Esophagus squamous epithelium (tissue), 5 donors: ENCODE measurements at regions not wholly inside any gene's neighbourhood (a gene's known extent, or its start where the extent isn't known, plus 50 kb on each side); places are given as distances from the start of the nearest gene placed in this dataset.

Source experiments
- DNase-seq: peaks from one replicate; lab custom pipeline; 2025; lab: John Stamatoyannopoulos, UW
- H3K27ac ChIP-seq, 4 donors: fragments of 200-600 bp; sonication (generic); one replicate each; pipeline ENCODE4 v1.5.1; 2016 to 2019; ENCODE audit warnings: mild to moderate bottlenecking in 1 of 4
- H3K27me3 ChIP-seq, 4 donors: fragments of 200-600 bp; sonication (generic); 1 replicate in 3 of 4; 2 replicates in 1 of 4; pipeline versions ENCODE4 v1.5.1 to v1.6.0; 2017 to 2021; ENCODE audit warnings: antibody characterized with exemption in 1 of 4
- H3K36me3 ChIP-seq, 3 donors: fragments of 200-600 bp; sonication (generic); one replicate each; pipeline ENCODE4 v1.5.1; 2016 to 2019
- H3K4me1 ChIP-seq, 3 donors: fragments of 200-600 bp; sonication (generic); one replicate each; pipeline ENCODE4 v1.5.1; 2017 to 2019
- H3K4me3 ChIP-seq, 4 donors: fragments of 200-600 bp; sonication (generic); 1 replicate in 3 of 4; 2 replicates in 1 of 4; pipeline ENCODE4 v1.5.1; 2016 to 2019; ENCODE audit warnings: mild to moderate bottlenecking in 2 of 4, moderate library complexity in 1 of 4
- H3K9me3 ChIP-seq, 3 donors: fragments of 200-600 bp; sonication (generic); one replicate each; pipeline ENCODE4 v1.5.1; 2016 to 2019
- POLR2A ChIP-seq, 4 donors: fragments of 450-650 bp; IDR thresholded peaks; one replicate each; pipeline ENCODE4 v1.6.1; 2017; ENCODE audit warnings: antibody characterized with exemption in 4 of 4, mild to moderate bottlenecking in 4 of 4, moderate library complexity in 3 of 4
- WGBS, 2 donors: methylation state at CpG; one replicate each; pipeline ENCODE4 v1.1.5; 2018; 5-methylcytosine and 5-hydroxymethylcytosine counted together
- intact Hi-C: fragments of 100-400 bp; cut with DNase I; formaldehyde crosslinking; loops from one replicate; pipeline ENCODE4 v1.15.0; 2022
- TF ChIP-seq, protein P1 (sequence below), 6 experiments: fragments of 450-650 bp in 4 of 6; fragments of 200-600 bp in 2 of 6; sonication (generic) in 2 of 6; IDR thresholded peaks; one replicate each; pipeline ENCODE4 v1.5.1; 2016 to 2019; ENCODE audit warnings: antibody characterized with exemption in 6 of 6, mild to moderate bottlenecking in 4 of 6, moderate library complexity in 4 of 6
- donor health status: DM: yes; HTN: yes; CAD: no.

DNA sequence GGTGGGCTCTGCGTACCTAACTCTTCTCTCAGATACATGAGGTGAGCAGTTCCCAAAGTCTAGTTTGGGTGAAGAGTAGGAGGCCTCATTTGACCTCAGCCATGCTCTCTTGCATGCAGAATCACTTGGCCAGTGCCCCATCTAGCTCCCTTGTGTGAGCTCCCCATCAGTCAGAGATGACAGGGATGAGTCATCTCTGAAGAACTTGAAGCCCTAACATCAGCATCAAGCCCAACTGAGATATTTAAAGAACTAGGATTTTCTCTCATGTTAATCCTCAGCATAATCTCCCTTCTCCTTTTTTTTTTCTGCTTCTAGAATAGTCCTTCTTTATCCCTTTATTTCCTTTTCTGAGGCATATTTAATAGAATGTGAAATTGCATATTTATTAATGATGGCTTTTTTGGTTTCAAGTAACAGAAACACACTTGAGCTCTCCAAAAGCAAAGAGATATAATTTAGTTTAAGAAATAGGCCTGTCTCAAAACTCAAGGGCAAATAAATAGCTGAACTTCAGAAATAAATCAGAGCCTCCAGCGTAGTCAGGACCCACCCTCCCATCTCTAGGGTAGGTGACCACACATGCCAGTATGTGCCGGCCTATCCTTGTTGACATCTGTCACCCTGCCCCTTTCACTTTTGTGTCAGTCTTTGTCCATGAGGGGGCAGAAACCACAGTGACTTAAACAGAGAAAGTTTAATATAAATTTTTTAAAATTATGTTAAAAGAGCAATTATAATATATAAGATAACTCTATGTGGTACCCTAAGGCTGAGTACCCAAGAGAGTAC lies 112.3 kb downstream of the TSEN15 start:
- WGBS, 2 donors = 61 to 85% methylated on average over 3 of the region's 3 CpGs
- DNase-seq = no peak
- intact Hi-C loops = no loop called here
- TF ChIP-seq, protein P1, sequence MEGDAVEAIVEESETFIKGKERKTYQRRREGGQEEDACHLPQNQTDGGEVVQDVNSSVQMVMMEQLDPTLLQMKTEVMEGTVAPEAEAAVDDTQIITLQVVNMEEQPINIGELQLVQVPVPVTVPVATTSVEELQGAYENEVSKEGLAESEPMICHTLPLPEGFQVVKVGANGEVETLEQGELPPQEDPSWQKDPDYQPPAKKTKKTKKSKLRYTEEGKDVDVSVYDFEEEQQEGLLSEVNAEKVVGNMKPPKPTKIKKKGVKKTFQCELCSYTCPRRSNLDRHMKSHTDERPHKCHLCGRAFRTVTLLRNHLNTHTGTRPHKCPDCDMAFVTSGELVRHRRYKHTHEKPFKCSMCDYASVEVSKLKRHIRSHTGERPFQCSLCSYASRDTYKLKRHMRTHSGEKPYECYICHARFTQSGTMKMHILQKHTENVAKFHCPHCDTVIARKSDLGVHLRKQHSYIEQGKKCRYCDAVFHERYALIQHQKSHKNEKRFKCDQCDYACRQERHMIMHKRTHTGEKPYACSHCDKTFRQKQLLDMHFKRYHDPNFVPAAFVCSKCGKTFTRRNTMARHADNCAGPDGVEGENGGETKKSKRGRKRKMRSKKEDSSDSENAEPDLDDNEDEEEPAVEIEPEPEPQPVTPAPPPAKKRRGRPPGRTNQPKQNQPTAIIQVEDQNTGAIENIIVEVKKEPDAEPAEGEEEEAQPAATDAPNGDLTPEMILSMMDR (IDR thresholded peaks at IDR 0.05) = no peak
- Histone ChIP-seq H3K4me3 (no peak overlapping the region), H3K9me3 (no peaks in the 10 kb centered on the region), H3K4me1 (peaks cover 0 to 7% (median 4%) of the 10 kb centered on the region in 3 donors), H3K36me3 (no peaks in the 10 kb centered on the region), H3K27me3 (no peaks in the 10 kb centered on the region), H3K27ac (peak overlapping the region in 1 of 4 donors; percentile 25)

DNA sequence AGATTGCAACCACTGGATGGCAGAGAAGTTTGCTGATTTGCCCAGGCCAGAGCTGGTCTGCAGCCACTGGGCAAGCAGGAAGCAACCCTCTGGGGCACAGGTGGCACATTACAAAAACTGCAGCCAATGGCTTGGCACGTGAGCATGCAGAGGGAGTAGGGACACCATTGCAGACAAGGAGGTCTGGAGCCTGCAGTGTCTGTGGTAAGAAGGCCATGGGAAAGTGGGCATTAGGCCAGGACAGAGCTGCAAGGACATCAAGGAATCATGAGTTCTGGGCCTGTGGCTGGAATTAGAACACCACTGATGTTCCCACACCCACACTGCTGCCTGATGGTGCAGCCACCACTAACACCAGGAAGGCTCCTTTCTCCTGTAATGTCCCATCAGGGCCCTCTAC lies 113.0 kb downstream of the TSEN15 start:
- Histone ChIP-seq H3K4me3 (no peak overlapping the region), H3K36me3 (no peaks in the 10 kb centered on the region), H3K4me1 (peaks cover 0 to 7% (median 4%) of the 10 kb centered on the region in 3 donors), H3K27ac (no peak overlapping the region), H3K27me3 (no peaks in the 10 kb centered on the region), H3K9me3 (no peaks in the 10 kb centered on the region)
- no peak for TF ChIP-seq POLR2A (IDR thresholded peaks at IDR 0.05)
- TF ChIP-seq, protein P1 (IDR thresholded peaks at IDR 0.05) = no peak
- DNase-seq = no peak
- WGBS, 2 donors = 85 to 100% methylated on average over 1 of the region's 1 CpG
- intact Hi-C loops = no loop called here

DNA sequence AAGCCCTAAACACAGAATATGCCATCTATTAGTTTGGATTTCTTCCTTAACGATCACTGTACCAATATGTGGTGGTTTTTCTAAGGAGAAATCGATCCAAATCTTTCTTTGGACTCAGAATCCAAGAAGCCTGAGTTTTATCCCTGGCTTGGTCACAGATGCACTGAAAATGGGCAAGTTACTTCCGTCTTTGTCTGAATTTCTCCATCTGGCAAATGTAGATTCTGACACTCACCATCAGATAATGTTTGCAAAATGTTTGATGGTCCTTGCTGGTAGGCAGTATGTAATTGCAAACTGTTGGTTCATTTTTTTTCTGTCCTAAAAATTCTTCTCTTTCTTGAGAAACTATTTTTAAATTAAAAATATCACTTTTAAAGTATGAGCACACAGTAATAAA lies 115.0 kb downstream of the TSEN15 start:
- Histone ChIP-seq H3K4me1 (peaks cover 0 to 7% (median 0%) of the 10 kb centered on the region in 3 donors), H3K4me3 (no peak overlapping the region), H3K27me3 (no peaks in the 10 kb centered on the region), H3K27ac (no peak overlapping the region), H3K9me3 (no peaks in the 10 kb centered on the region), H3K36me3 (no peaks in the 10 kb centered on the region)
- intact Hi-C loops = no loop called here
- DNase-seq = no peak
- TF ChIP-seq, protein P1 (IDR thresholded peaks at IDR 0.05) = no peak
- no peak for TF ChIP-seq POLR2A (IDR thresholded peaks at IDR 0.05)
- 85 to 87% methylated on average over 3 of the region's 3 CpGs for WGBS, 2 donors

DNA sequence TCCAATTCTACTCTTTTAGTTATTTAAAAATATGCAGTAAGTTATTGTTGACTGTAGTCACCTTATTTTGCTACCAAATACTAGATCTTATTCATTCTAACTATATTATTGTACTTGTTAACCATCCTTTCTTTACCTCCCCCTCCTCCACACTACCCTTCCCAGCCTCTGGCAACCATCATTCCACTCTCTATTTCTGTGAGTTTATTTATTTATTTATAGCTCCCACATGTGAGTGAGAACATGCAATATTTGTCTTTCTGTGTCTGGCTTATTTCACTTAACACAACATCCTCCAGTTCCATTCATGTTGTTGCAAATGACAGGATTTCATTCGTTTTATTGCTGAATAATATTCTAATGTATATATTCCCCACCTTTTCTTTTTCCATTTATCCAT lies 115.8 kb downstream of the TSEN15 start:
- 43 to 52% methylated on average over 1 of the region's 1 CpG for WGBS, 2 donors
- no peaks in the 10 kb centered on the region for H3K36me3 ChIP-seq

DNA sequence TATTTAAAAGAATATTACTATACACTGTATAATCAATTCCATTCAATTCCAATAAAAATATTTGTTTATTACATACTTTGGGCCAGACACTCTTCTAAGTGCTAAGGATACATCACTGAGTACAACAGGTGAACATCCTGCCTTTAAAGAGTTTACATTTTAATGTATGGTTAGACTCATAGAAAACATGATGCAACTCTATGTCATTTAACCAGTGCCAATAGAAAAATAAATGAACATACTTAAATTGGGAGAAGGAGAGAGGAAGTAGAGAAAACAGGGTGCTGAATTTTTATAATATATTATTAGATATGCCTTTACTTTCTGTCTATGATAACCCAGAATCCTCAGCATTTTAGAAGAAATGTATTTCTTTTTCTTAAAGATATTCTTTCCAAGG lies 119.2 kb downstream of the TSEN15 start:
- Histone ChIP-seq H3K27me3 (no peaks in the 10 kb centered on the region), H3K27ac (no peak overlapping the region), H3K9me3 (no peaks in the 10 kb centered on the region), H3K4me1 (no peaks in the 10 kb centered on the region), H3K4me3 (no peak overlapping the region), H3K36me3 (no peaks in the 10 kb centered on the region)
- TF ChIP-seq, protein P1 (IDR thresholded peaks at IDR 0.05) = no peak
- no peak for TF ChIP-seq POLR2A (IDR thresholded peaks at IDR 0.05)
- DNase-seq = no peak
- intact Hi-C loops = no loop called here

More for the DNA sequence above, 115.8 kb downstream of the TSEN15 start:
- Histone ChIP-seq H3K4me1 (peaks cover 0 to 7% (median 0%) of the 10 kb centered on the region in 3 donors), H3K27ac (no peak overlapping the region), H3K9me3 (no peaks in the 10 kb centered on the region), H3K27me3 (no peaks in the 10 kb centered on the region), H3K4me3 (no peak overlapping the region)
- intact Hi-C loops = no loop called here
- TF ChIP-seq, protein P1 (IDR thresholded peaks at IDR 0.05) = no peak
- no peak for TF ChIP-seq POLR2A (IDR thresholded peaks at IDR 0.05)
- DNase-seq = no peak
